Transverse colon (tissue), 4 donors: ENCODE measurements at regions not wholly inside any gene's neighbourhood (a gene's known extent, or its start where the extent isn't known, plus 50 kb on each side); places are given as distances from the start of the nearest gene placed in this dataset.

Experiments
- CTCF ChIP-seq, 5 experiments: fragments of 200-600 bp in 3 of 5; fragments of 450-650 bp in 2 of 5; sonication (generic) in 3 of 5; IDR thresholded peaks; 1 replicate in 2 of 5; 2 replicates in 3 of 5; pipeline ENCODE4 v1.5.1; 2016 to 2017; ENCODE audit warnings: antibody characterized with exemption in 5 of 5, inconsistent platforms in 3 of 5, mild to moderate bottlenecking in 2 of 5, moderate library complexity in 1 of 5
- POLR2AphosphoS5 ChIP-seq, 3 donors: sonication (generic); formaldehyde crosslinking; IDR thresholded peaks; one replicate each; pipeline ENCODE4 v1.6.1; 2016; ENCODE audit warnings: antibody characterized with exemption in 3 of 3

GRCh38 chr4:179662522-179662921, 2220.3 kb upstream of the AGA start:
- no peak for TF ChIP-seq CTCF (IDR thresholded peaks at IDR 0.05)
- TF ChIP-seq POLR2AphosphoS5 (IDR thresholded peaks at IDR 0.05), result no peak
